Body of pancreas (tissue), 4 donors: ENCODE measurements at regions not wholly inside any gene's neighbourhood (a gene's known extent, or its start where the extent isn't known, plus 50 kb on each side); places are given as distances from the start of the nearest gene placed in this dataset.

ENCODE experiments used
- POLR2A ChIP-seq, 3 donors: fragments of 450-650 bp; IDR thresholded peaks; one replicate each; pipeline ENCODE4 v1.6.1; 2016; ENCODE audit warnings: antibody characterized with exemption in 3 of 3, mild to moderate bottlenecking in 2 of 3
- TF ChIP-seq, protein P1 (sequence below), 7 experiments: fragments of 450-650 bp in 4 of 7; fragments of 200-600 bp in 3 of 7; sonication (generic) in 3 of 7; IDR thresholded peaks; one replicate each; pipeline ENCODE4 v1.5.1; 2016 to 2019; ENCODE audit warnings: antibody characterized with exemption in 7 of 7

GRCh38 chr2:118216224-118216623 is 128.0 kb downstream of the INSIG2 start:
- TF ChIP-seq, protein P1, sequence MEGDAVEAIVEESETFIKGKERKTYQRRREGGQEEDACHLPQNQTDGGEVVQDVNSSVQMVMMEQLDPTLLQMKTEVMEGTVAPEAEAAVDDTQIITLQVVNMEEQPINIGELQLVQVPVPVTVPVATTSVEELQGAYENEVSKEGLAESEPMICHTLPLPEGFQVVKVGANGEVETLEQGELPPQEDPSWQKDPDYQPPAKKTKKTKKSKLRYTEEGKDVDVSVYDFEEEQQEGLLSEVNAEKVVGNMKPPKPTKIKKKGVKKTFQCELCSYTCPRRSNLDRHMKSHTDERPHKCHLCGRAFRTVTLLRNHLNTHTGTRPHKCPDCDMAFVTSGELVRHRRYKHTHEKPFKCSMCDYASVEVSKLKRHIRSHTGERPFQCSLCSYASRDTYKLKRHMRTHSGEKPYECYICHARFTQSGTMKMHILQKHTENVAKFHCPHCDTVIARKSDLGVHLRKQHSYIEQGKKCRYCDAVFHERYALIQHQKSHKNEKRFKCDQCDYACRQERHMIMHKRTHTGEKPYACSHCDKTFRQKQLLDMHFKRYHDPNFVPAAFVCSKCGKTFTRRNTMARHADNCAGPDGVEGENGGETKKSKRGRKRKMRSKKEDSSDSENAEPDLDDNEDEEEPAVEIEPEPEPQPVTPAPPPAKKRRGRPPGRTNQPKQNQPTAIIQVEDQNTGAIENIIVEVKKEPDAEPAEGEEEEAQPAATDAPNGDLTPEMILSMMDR (IDR thresholded peaks at IDR 0.05): no peak
- no peak for TF ChIP-seq POLR2A (IDR thresholded peaks at IDR 0.05)
